GM20431 (cell line): ENCODE measurements at regions not wholly inside any gene's neighbourhood (a gene's known extent, or its start where the extent isn't known, plus 50 kb on each side); places are given as distances from the start of the nearest gene placed in this dataset.
"Not testable (repeated sequence)": the region's sequence is repeated elsewhere in the genome, so short reads cannot be mapped to it uniquely, and the experiment has no call there.

ENCODE experiments used
- in situ Hi-C: fragments of 300-500 bp; cut with MseI, MboI; formaldehyde crosslinking; loops from one replicate; pipeline ENCODE4 v1.15.0; 2020; ENCODE audit warnings: low sequenced_read_pairs; ENCODE audit not compliant: unreplicated experiment

- in situ Hi-C loops, result no loop called here
Measured at GRCh38 chr13:73190477-73190876, 131.7 kb downstream of the KLF5 start.

- in situ Hi-C loops, result no loop called here
Measured at GRCh38 chr13:73189776-73190175, 131.0 kb downstream of the KLF5 start.

DNA sequence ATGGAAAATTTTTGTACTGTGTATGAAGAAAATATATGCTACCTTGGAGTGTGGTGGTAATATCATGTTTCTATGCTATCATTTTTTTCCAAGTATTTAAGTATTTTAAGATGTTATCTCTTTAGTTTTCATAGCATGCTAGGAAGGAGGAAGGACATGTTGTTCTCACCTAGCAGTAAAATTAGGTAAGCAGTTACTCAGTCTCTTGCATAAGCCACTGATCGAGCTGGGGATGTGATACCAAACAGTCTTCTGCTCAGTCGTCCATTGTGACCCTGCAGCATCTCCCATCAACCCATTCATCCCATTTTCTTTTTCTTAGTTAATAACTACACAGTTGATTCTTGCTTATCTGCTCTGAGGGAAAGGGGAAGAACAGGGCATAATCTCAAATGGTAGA lies 130.6 kb downstream of the KLF5 start:
- in situ Hi-C loops, result no loop called here

- in situ Hi-C loops, result no loop called here
Measured at GRCh38 chr13:73187106-73187505, 128.3 kb downstream of the KLF5 start.

GRCh38 chr13:73179650-73180274 lies 121.0 kb downstream of the KLF5 start:
- in situ Hi-C loops, result no loop called here

DNA sequence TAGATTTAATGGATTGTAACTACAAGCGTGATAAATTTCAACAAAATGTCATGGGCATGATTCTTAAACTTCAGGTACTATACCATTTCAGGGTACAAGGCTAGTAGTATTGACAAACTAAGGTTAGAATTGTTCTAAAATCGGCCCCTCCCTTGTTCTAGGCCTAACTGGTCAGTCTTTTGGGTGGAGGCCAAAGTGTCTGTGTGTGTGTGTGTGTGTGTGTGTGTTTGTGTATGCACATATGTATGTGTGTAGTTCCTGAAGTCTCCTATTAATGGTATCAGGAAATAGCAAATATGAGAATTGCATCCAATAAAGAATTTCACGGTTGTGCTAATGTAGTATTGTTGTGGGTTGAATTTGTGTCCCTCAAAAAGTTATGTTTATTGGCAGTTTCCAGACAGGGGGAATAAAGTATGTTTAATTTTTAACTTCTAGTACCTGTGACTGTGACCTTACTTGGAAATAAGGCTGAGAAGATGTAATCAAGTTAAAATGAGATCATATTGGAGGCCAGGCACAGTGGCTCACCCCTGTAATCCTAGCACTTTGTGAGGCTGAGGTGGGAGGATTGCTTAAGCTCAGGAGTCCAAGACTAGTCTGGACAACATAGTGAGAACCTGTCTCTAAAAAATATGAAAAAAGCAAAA lies 119.2 kb downstream of the KLF5 start:
- in situ Hi-C loops, result no loop called here

GRCh38 chr13:73177017-73177416 lies 118.2 kb downstream of the KLF5 start:
- in situ Hi-C loops, result no loop called here

GRCh38 chr13:73174521-73175010 lies 115.8 kb downstream of the KLF5 start:
- in situ Hi-C loops, result no loop called here

DNA sequence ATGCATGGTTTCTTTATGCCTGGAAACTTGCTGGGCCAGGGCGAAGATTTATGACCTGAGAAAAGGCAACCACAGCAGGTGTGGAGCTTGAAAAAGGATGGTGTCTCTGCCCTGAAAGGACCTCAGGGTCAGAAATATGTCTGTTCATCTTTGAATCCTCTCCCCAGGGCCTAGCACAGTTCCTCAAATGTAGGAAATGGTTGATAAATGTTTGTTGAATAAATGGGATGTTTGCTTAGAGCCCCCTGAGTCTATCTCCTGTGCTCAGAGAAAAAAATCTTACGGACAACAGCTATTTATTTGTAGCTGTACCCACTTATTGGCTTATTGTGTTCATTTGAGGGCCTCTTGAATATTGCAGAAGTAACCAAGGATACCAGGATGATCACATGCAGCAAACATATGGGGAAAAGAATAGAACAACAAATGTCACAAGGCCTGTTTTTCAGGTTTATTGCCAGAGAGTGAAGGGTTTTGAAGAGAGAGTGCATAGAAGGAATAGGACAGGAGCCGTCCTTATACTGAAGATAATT lies 114.5 kb downstream of the KLF5 start:
- in situ Hi-C loops, result no loop called here

DNA sequence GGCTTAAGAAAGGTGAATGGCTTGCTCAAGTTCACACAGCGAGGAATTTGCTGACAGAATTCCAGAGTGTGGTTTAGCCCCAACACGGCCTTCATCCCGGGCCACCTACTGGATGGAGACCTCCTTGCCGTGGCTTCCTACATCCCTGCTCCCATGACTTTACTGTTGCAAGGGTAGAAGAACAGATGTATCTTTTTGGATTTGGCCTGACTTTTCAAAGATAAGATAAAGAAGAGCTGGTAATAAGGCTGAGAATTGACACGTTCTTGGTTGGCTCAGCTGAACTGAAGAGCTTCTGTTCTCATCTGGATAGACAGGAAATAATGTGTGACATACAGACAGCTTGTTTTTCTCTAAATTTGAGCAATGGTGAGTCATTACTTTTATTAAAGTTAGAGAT lies 113.1 kb downstream of the KLF5 start:
- in situ Hi-C loops, result no loop called here

DNA sequence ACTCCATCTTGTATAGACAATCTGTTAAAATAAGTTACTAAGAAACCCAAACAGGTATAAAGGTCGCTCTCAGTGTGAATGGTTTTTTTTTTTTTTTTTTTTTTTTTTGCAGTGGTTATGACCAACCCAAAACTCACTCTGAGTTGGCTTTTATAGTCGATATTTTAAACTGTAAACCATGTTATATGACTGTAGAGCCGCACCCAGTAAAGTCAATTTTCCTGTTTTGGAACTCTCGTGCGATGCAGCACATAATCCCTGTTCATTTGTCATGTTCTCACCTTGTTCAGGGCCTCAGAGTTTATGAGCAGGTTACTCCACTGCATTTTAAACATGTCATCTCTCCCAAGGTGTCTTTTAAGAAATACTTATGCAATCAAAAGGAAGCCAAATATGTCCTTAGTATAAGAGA lies 112.5 kb downstream of the KLF5 start:
- in situ Hi-C loops, result no loop called here

DNA sequence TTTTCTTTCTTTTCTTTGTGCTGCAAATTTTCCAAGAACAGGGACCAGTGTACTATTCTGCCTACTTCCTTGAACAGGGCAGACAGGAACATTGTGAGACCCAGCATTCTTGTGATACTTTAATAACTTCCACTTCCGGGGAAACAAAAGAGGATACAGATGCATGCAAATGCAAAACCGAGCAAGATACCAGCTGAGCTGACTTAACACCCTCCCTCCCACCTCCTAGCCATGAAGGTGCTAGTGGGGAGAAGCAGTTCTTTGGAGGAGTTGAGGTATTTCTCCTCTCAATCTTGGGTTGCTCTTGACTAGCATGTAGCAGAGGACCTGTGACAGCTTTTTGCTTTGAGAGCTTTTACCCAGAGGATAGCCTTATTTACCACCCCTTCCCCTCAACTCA lies 111.2 kb downstream of the KLF5 start:
- in situ Hi-C loops, result no loop called here

GRCh38 chr13:73168953-73169401 lies 110.2 kb downstream of the KLF5 start:
- in situ Hi-C loops, result no loop called here

DNA sequence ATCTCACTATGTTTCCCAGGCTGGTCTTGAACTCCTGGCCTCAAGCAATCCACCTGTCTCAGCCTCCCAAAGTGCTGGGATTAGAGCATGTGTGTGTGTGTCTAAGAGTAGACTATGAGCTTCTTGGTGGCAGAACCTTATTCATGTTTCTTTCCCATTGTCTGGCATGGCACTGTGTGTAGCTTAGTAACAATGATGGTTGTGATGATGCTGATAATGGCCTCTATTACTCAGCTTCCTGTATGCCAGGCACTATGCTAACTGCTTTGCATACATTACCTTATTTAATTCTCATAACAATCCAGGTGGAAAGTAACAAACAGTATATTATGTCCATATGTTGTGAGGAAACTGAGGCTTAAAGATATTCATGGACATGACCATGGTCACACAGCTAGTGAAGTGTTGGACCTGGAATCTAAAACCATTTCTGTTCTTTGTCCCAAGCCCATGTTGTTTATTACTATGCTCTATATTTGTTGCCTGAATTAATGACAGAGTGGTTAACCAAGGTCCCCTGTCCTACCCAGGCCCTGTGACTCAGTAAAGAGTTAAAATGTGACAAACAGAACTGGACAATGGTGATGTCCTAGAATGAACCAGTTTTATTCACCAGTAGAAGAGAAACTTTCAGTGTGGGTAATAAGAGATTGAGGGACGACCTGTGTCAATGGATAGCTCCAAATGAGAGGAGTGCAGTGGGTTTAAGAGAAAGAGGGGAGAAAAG lies 109.6 kb downstream of the KLF5 start:
- in situ Hi-C loops, result no loop called here

DNA sequence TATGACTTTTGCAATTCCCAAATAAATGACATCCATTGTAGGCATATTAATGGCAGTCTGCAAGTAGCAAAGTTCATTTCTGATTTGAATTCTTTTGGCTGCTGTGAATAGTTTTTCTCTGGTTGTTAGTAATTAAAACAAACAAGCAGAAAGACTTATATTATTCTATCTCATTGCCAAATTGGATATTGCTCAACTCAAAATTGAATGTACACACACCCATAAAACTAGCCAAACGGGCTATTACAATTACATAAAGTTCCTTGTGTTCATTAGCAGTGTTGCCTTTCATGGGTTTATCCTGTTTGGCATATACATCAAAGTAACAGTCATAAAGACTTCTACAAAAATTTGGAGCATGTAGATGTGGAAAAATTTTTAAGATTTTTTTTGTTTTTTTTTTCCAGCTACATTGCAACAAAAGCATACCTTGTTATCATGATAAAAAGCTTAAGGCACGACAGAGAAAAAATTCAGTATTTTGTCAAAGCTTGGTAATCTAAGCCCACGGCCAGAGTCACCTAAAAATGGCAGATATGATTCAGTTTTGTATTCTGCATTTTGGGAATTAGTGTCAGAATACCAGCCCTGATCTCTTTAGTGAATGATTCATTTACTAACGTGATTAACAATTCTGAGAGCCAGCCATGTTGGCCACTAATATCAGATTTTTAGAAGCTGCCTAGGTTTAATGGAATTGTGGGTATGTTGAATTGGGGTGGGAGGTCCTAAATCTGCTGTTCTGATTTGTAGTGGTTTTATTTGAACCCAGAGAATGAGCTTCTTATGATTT lies 108.4 kb downstream of the KLF5 start:
- in situ Hi-C loops, result no loop called here

- in situ Hi-C loops, result no loop called here
Measured at GRCh38 chr13:73166204-73166603, 107.4 kb downstream of the KLF5 start.

DNA sequence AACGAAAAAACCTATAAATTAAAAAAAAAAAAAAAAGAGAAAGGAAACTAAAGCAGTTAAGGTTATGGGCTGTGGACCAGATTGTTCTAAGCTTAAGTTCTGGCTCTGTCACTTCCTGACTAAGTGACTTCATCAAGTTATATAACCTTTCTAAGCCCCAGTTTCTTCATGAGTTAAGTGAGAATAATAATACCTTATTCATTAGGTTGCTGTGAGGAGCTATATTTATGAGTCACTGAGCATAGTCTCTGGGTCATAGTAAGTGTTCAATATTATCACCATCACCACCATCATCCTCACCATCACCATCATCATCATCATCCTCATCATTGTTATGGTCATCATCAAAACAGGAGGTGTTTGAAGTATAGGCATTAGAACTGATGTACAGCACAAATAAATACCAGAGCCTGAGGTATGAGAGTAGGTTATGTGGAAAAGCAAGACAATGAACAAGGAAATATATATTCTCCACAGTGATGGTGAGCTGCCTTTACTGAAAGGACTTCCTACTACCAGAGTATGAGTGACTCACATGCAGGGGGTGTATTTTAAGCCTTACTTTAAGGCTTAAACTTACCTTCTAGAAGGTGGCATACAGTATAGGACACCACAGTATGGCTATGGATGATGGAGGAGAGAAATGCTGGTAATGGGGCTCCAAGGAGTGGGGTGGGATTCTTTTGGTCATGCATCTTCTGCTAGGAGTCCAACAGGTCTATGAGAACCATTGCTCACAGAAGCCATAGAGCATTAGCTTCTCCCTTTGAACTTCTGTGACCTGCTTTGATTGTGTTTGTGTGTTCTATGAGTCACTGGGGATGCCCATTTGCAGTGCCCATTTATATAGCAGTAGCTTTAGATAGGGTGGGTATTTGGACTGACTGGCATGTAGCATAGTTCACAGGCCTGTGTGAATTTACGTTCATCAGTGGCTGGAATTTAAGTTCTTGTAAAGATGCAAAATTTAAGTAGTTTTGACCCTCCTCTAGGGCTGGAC lies 104.4 kb downstream of the KLF5 start:
- in situ Hi-C loops, result no loop called here

- in situ Hi-C loops, result not testable (repeated sequence)
Measured at GRCh38 chr13:73160371-73161031, 101.7 kb downstream of the KLF5 start.
